HEK293T (cell line): ENCODE measurements at regions not wholly inside any gene's neighbourhood (a gene's known extent, or its start where the extent isn't known, plus 50 kb on each side); places are given as distances from the start of the nearest gene placed in this dataset.

Experiments
- CTCF ChIA-PET: fragments of 350-600 bp; formaldehyde crosslinking; extraction: SDS; loops from one replicate; lab custom pipeline; 2021; ENCODE audit warnings: antibody characterized with exemption, inconsistent platforms; lab: Yijun Ruan, JAX
- POLR2A ChIA-PET: fragments of 350-600 bp; formaldehyde crosslinking; extraction: SDS; loops from one replicate; lab custom pipeline; 2020; ENCODE audit warnings: antibody characterized with exemption, inconsistent platforms; lab: Yijun Ruan, JAX
- DNase-seq: peaks from one replicate; pipeline ENCODE4 v3.0.0; 2012; ENCODE audit warnings: mixed read lengths; ENCODE audit errors: extremely low spot score
- ARNT ChIP-seq: fragments of 450-650 bp; IDR thresholded peaks from 2 replicates; pipeline ENCODE4 v1.6.1; 2017; ENCODE audit warnings: mild to moderate bottlenecking
- BHLHE40 ChIP-seq: fragments of 450-650 bp; IDR thresholded peaks from 2 replicates; pipeline ENCODE4 v1.6.1; 2016; ENCODE audit warnings: mild to moderate bottlenecking, moderate library complexity, borderline replicate concordance
- CTBP1 ChIP-seq: fragments of 450-650 bp; IDR thresholded peaks from 2 replicates; pipeline ENCODE4 v1.6.1; 2016; ENCODE audit warnings: borderline replicate concordance
- ELF4 ChIP-seq: fragments of 450-650 bp; IDR thresholded peaks from 2 replicates; pipeline ENCODE4 v1.6.1; 2017; ENCODE audit warnings: antibody characterized with exemption
- FOXA1 ChIP-seq: fragments of 450-650 bp; IDR thresholded peaks from 2 replicates; pipeline ENCODE4 v1.6.1; 2016; ENCODE audit warnings: mild to moderate bottlenecking
- FOXK2 ChIP-seq: fragments of 450-650 bp; IDR thresholded peaks from 2 replicates; pipeline ENCODE4 v1.6.1; 2016; ENCODE audit warnings: mild to moderate bottlenecking
- FOXM1 ChIP-seq: fragments of 450-650 bp; IDR thresholded peaks from 2 replicates; pipeline ENCODE4 v1.6.1; 2017; ENCODE audit warnings: mild to moderate bottlenecking, borderline replicate concordance
- HDGF ChIP-seq: fragments of 450-650 bp; IDR thresholded peaks from 2 replicates; pipeline ENCODE4 v1.6.1; 2017; ENCODE audit warnings: antibody characterized with exemption, borderline replicate concordance
- L3MBTL2 ChIP-seq: fragments of 450-650 bp; conservative IDR thresholded peaks from 2 replicates; pipeline ENCODE4 v1.6.1; 2016; ENCODE audit warnings: mild to moderate bottlenecking
- LEF1 ChIP-seq: fragments of 450-650 bp; IDR thresholded peaks from 2 replicates; pipeline ENCODE4 v1.6.1; 2017; ENCODE audit warnings: mild to moderate bottlenecking, borderline replicate concordance
- NFRKB ChIP-seq: fragments of 450-650 bp; IDR thresholded peaks from 2 replicates; pipeline ENCODE4 v1.6.1; 2016; ENCODE audit warnings: mild to moderate bottlenecking, moderate library complexity
- PKNOX1 ChIP-seq: fragments of 450-650 bp; IDR thresholded peaks from 2 replicates; pipeline ENCODE4 v1.6.1; 2016
- SP1 ChIP-seq: fragments of 450-650 bp; IDR thresholded peaks from 2 replicates; pipeline ENCODE4 v1.6.1; 2017
- SUZ12 ChIP-seq: fragments of 450-650 bp; IDR thresholded peaks from 2 replicates; pipeline ENCODE4 v1.6.1; 2016; ENCODE audit warnings: mild to moderate bottlenecking
- TARDBP ChIP-seq: fragments of 450-650 bp; IDR thresholded peaks from 2 replicates; pipeline ENCODE4 v1.6.1; 2016
- ZNF384 ChIP-seq: fragments of 450-650 bp; IDR thresholded peaks from 2 replicates; pipeline ENCODE4 v1.6.1; 2016

GRCh38 chr22:46055911-46056545 lies 79.1 kb upstream of the WNT7B start:
- CTCF ChIA-PET = no interaction called here
- TF ChIP-seq LEF1 (no peak), FOXA1 (no peak), TARDBP (no peak), FOXK2 (no peak), L3MBTL2 (no peak), NFRKB (no peak), ELF4 (no peak), ZNF384 (no peak), SP1 (no peak), SUZ12 (no peak), HDGF (no peak), FOXM1 (no peak), BHLHE40 (no peak), CTBP1 (no peak)
- POLR2A ChIA-PET = no interaction called here
- no peak for DNase-seq

- ChIA-PET POLR2A (no interaction called here), CTCF (interaction anchor here (0.8 kb wide), 1 partner anchor 20 kb away, joined by 3 read pairs; no protein-coding TSS in a partner anchor)
- DNase-seq = no peak
- no peak for TF ChIP-seq SP1
- TF ChIP-seq SUZ12 = no peak
- TF ChIP-seq FOXA1 = no peak
- no peak for TF ChIP-seq FOXM1
- no peak for TF ChIP-seq LEF1
- no peak for TF ChIP-seq BHLHE40
- TF ChIP-seq ELF4 = no peak
- no peak for TF ChIP-seq ZNF384
- no peak for TF ChIP-seq L3MBTL2
- no peak for TF ChIP-seq NFRKB
- TF ChIP-seq HDGF = no peak
- TF ChIP-seq CTBP1 = no peak
- TF ChIP-seq FOXK2 = no peak
- no peak for TF ChIP-seq TARDBP
- no peak for TF ChIP-seq PKNOX1
- TF ChIP-seq ARNT = no peak
These were observed 79.7 kb upstream of the WNT7B start for GRCh38 chr22:46056546-46057245.

- TF ChIP-seq BHLHE40 (no peak), FOXK2 (no peak), NFRKB (no peak), SUZ12 (no peak), ARNT (no peak), ELF4 (no peak), LEF1 (no peak), CTBP1 (no peak), PKNOX1 (no peak), FOXM1 (no peak)
- no peak for DNase-seq
- ChIA-PET POLR2A (no interaction called here), CTCF (interaction anchor here (0.8 kb wide), 1 partner anchor 21 kb away, joined by 3 read pairs; no protein-coding TSS in a partner anchor)
These were observed 80.5 kb upstream of the WNT7B start for GRCh38 chr22:46057246-46058090.

GRCh38 chr22:46058091-46058420 lies 81.1 kb upstream of the WNT7B start:
- DNase-seq = no peak
- TF ChIP-seq FOXM1 (no peak), L3MBTL2 (no peak), TARDBP (no peak), LEF1 (no peak), CTBP1 (no peak), ARNT (no peak), ZNF384 (no peak), BHLHE40 (no peak), FOXK2 (no peak), PKNOX1 (no peak), SP1 (no peak), NFRKB (no peak), FOXA1 (no peak), ELF4 (no peak), HDGF (no peak), SUZ12 (no peak)
- POLR2A ChIA-PET = interaction anchor here (1.0 kb wide), 1 partner anchor 12 kb away, joined by 4 read pairs; no protein-coding TSS in a partner anchor
- CTCF ChIA-PET = no interaction called here
